ENCODE measurements at regions not wholly inside any gene's neighbourhood (a gene's known extent, or its start where the extent isn't known, plus 50 kb on each side); places are given as distances from the start of the nearest gene placed in this dataset.

- DNase-seq (ENCODE audit: low spot score), result no peak
These were observed 86.8 kb downstream of the CCT6B start for GRCh38 chr17:34874478-34874877.

GRCh38 chr17:34872640-34873039, 88.6 kb downstream of the CCT6B start:
- DNase-seq (ENCODE audit: low spot score), result no peak

- no peak for DNase-seq (ENCODE audit: low spot score)
These were observed 91.6 kb downstream of the CCT6B start for GRCh38 chr17:34869641-34870040.

GRCh38 chr17:34865716-34866115, 95.5 kb downstream of the CCT6B start:
- DNase-seq (ENCODE audit: low spot score), result no peak

GRCh38 chr17:34862384-34862783, 98.9 kb downstream of the CCT6B start:
- no peak for DNase-seq (ENCODE audit: low spot score)

GRCh38 chr17:34861864-34862263, 99.4 kb downstream of the CCT6B start:
- DNase-seq (ENCODE audit: low spot score), result no peak

- DNase-seq (ENCODE audit: low spot score), result no peak
These were observed 101.6 kb downstream of the CCT6B start for GRCh38 chr17:34859652-34860051.

GRCh38 chr17:34858591-34859565, 102.4 kb downstream of the CCT6B start:
- no peak for DNase-seq (ENCODE audit: low spot score)

- no peak for DNase-seq (ENCODE audit: low spot score)
These were observed 107.3 kb downstream of the CCT6B start for GRCh38 chr17:34853924-34854323.

GRCh38 chr17:34852614-34853013, 108.6 kb downstream of the CCT6B start:
- no peak for DNase-seq (ENCODE audit: low spot score)

GRCh38 chr17:34851961-34852540, 109.2 kb downstream of the CCT6B start:
- DNase-seq (ENCODE audit: low spot score), result no peak

- no peak for DNase-seq (ENCODE audit: low spot score)
These were observed 110.3 kb downstream of the CCT6B start for GRCh38 chr17:34850964-34851363.

- no peak for DNase-seq (ENCODE audit: low spot score)
These were observed 111.2 kb downstream of the CCT6B start for GRCh38 chr17:34850023-34850422.

GRCh38 chr17:34847938-34848337, 113.3 kb downstream of the CCT6B start:
- DNase-seq (ENCODE audit: low spot score), result no peak

- DNase-seq (ENCODE audit: low spot score), result no peak
These were observed 116.0 kb downstream of the CCT6B start for GRCh38 chr17:34845296-34845695.

GRCh38 chr17:34843682-34844081, 117.6 kb downstream of the CCT6B start:
- peak; percentile 11 for DNase-seq (ENCODE audit: low spot score)

- DNase-seq (ENCODE audit: low spot score), result no peak
These were observed 119.0 kb downstream of the CCT6B start for GRCh38 chr17:34842235-34842634.

GRCh38 chr17:34841467-34841866, 119.8 kb downstream of the CCT6B start:
- no peak for DNase-seq (ENCODE audit: low spot score)

- DNase-seq (ENCODE audit: low spot score), result peak; percentile 54
These were observed 120.5 kb downstream of the CCT6B start for GRCh38 chr17:34840750-34841149.

GRCh38 chr17:34837876-34838478, 123.3 kb downstream of the CCT6B start:
- no peak for DNase-seq (ENCODE audit: low spot score)

- DNase-seq (ENCODE audit: low spot score), result no peak
These were observed 128.9 kb downstream of the CCT6B start for GRCh38 chr17:34832376-34832775.

GRCh38 chr17:34827008-34827407, 134.3 kb downstream of the CCT6B start:
- DNase-seq (ENCODE audit: low spot score), result no peak

- DNase-seq (ENCODE audit: low spot score), result no peak
These were observed 134.9 kb downstream of the CCT6B start for GRCh38 chr17:34826332-34826731.

All from CD4-positive, alpha-beta T cell treated with Interleukin-6 at 100 ng/mL for 8 hours (primary cell).